A204.1 (cell line): ENCODE measurements at regions not wholly inside any gene's neighbourhood (a gene's known extent, or its start where the extent isn't known, plus 50 kb on each side); places are given as distances from the start of the nearest gene placed in this dataset.

Source experiments
- FAIRE-seq: peaks from 2 replicates; lab custom pipeline; 2012; peaks lifted over from hg19 to GRCh38; lab: Jason Lieb, UNC

GRCh38 chr6:100134297-100134696 lies 140.3 kb upstream of the MCHR2 start:
- FAIRE-seq, result no peak

GRCh38 chr6:100132005-100132404 lies 138.0 kb upstream of the MCHR2 start:
- FAIRE-seq, result no peak

- no peak for FAIRE-seq
These were observed 136.6 kb upstream of the MCHR2 start for GRCh38 chr6:100130630-100131029.

- no peak for FAIRE-seq
These were observed 132.9 kb upstream of the MCHR2 start for GRCh38 chr6:100126790-100127484.

- FAIRE-seq, result no peak
These were observed 128.0 kb upstream of the MCHR2 start for GRCh38 chr6:100121854-100122609.

- FAIRE-seq, result no peak
These were observed 125.2 kb upstream of the MCHR2 start for GRCh38 chr6:100119261-100119660.

GRCh38 chr6:100118301-100118700 lies 124.3 kb upstream of the MCHR2 start:
- no peak for FAIRE-seq

- FAIRE-seq, result no peak
These were observed 123.7 kb upstream of the MCHR2 start for GRCh38 chr6:100117680-100118079.

GRCh38 chr6:100116411-100117194 lies 122.6 kb upstream of the MCHR2 start:
- FAIRE-seq, result peak; percentile 89

GRCh38 chr6:100115407-100116101 lies 121.5 kb upstream of the MCHR2 start:
- FAIRE-seq, result no peak

- FAIRE-seq, result no peak
These were observed 119.0 kb upstream of the MCHR2 start for GRCh38 chr6:100112855-100113508.

- FAIRE-seq, result no peak
These were observed 112.0 kb upstream of the MCHR2 start for GRCh38 chr6:100105919-100106529.

GRCh38 chr6:100105138-100105537 lies 111.1 kb upstream of the MCHR2 start:
- FAIRE-seq, result no peak

- no peak for FAIRE-seq
These were observed 109.9 kb upstream of the MCHR2 start for GRCh38 chr6:100103931-100104330.

- FAIRE-seq, result no peak
These were observed 109.2 kb upstream of the MCHR2 start for GRCh38 chr6:100103194-100103593.

- FAIRE-seq, result no peak
These were observed 107.6 kb upstream of the MCHR2 start for GRCh38 chr6:100101644-100102043.

GRCh38 chr6:100100776-100101175 lies 106.8 kb upstream of the MCHR2 start:
- no peak for FAIRE-seq

- FAIRE-seq, result peak; percentile 95
These were observed 105.4 kb upstream of the MCHR2 start for GRCh38 chr6:100099189-100100074.

- FAIRE-seq, result no peak
These were observed 102.9 kb upstream of the MCHR2 start for GRCh38 chr6:100096936-100097335.

GRCh38 chr6:100096341-100096740 lies 102.3 kb upstream of the MCHR2 start:
- no peak for FAIRE-seq
